A549 (cell line): ENCODE measurements at regions not wholly inside any gene's neighbourhood (a gene's known extent, or its start where the extent isn't known, plus 50 kb on each side); places are given as distances from the start of the nearest gene placed in this dataset.

ENCODE experiments used
- ATAC-seq, 2 experiments: fragments of 200-7000 bp in 1 of 2; fragments of >200 bp in 1 of 2; cut with Nextera tagmentation in 1 of 2; cut with Tn5 transposase in 1 of 2; 3 replicates each; pipeline versions ENCODE4 v1.8.0 to v1.9.1; 2018 to 2020; ENCODE audit warnings: mild to moderate bottlenecking in 1 of 2, moderate library complexity in 1 of 2
- CTCF ChIA-PET: fragments of 300-600 bp; sonication (Branson Sonifier 250); formaldehyde crosslinking; extraction: SDS; loops from one replicate; lab custom pipeline; 2021; ENCODE audit warnings: antibody characterized with exemption, inconsistent platforms; lab: Yijun Ruan, JAX
- POLR2A ChIA-PET: fragments of 350-600 bp; formaldehyde crosslinking; extraction: SDS; loops from one replicate; lab custom pipeline; 2021; ENCODE audit warnings: antibody characterized with exemption, inconsistent platforms; lab: Yijun Ruan, JAX
- DNase-seq, 2 experiments: peaks; one replicate each; pipeline versions ENCODE4 v3.0.0 to v3.0.0-alpha.2; 2011 to 2016; ENCODE audit warnings: low read depth in 1 of 2, low spot score in 1 of 2
- FAIRE-seq: peaks from 2 replicates; lab custom pipeline; 2011; peaks lifted over from hg19 to GRCh38; lab: Jason Lieb, UNC
- H3K27ac ChIP-seq, 2 experiments: fragments of >200 bp; sonication (Bioruptor Twin); formaldehyde crosslinking; 3 replicates each; pipeline ENCODE4 v1.5.1; 2016 to 2017
- H3K4me1 ChIP-seq: fragments of >200 bp; sonication (Bioruptor Twin); formaldehyde crosslinking; 3 replicates; pipeline ENCODE4 v1.6.1; 2016
- H3K4me2 ChIP-seq: fragments of >200 bp; sonication (Bioruptor Twin); formaldehyde crosslinking; 3 replicates; pipeline ENCODE4 v1.6.1; 2016
- H3K4me3 ChIP-seq: fragments of >200 bp; sonication (Bioruptor Twin); formaldehyde crosslinking; 3 replicates; pipeline ENCODE4 v1.5.1; 2016
- H3K9me3 ChIP-seq: fragments of >200 bp; sonication (Bioruptor Twin); formaldehyde crosslinking; 3 replicates; pipeline ENCODE4 v1.6.1; 2016
- BCL3 ChIP-seq: fragments of >200 bp; sonication (Bioruptor Twin); formaldehyde crosslinking; IDR thresholded peaks from 3 replicates; pipeline ENCODE4 v1.6.1; 2016
- CBX8 ChIP-seq: fragments of 200-600 bp; sonication (generic); IDR thresholded peaks from 2 replicates; pipeline ENCODE4 v1.6.1; 2016
- CEBPB ChIP-seq, 2 experiments: fragments of >200 bp in 1 of 2; sonication (Bioruptor Twin) in 1 of 2; formaldehyde crosslinking in 1 of 2; IDR thresholded peaks; 2 replicates each; pipeline ENCODE4 v1.6.1; 2012 to 2016
- CTCF ChIP-seq: fragments of >200 bp; sonication (Bioruptor Twin); formaldehyde crosslinking; IDR thresholded peaks from 3 replicates; pipeline ENCODE4 v1.5.1; 2016
- E2F6 ChIP-seq: IDR thresholded peaks from 2 replicates; pipeline ENCODE4 v1.6.1; 2012; ENCODE audit warnings: low read depth, borderline replicate concordance
- EHMT2 ChIP-seq: fragments of 200-600 bp; sonication (generic); IDR thresholded peaks from 2 replicates; pipeline ENCODE4 v1.6.1; 2016; ENCODE audit warnings: antibody characterized with exemption, low read depth, mild to moderate bottlenecking, moderate library complexity
- ELK1 ChIP-seq: fragments of 150-350 bp; IDR thresholded peaks from 2 replicates; pipeline ENCODE4 v1.6.1; 2014; ENCODE audit warnings: low read depth, mild to moderate bottlenecking, low read length
- HMGXB4 ChIP-seq: fragments of 250-450 bp; sonication (Bioruptor Pico); IDR thresholded peaks from 2 replicates; pipeline ENCODE4 v1.5.0; 2021; ENCODE audit warnings: mild to moderate bottlenecking, moderate library complexity, borderline replicate concordance
- HOXA7 ChIP-seq: fragments of 250-450 bp; sonication (Bioruptor Pico); IDR thresholded peaks from 2 replicates; pipeline ENCODE4 v1.5.0; 2020; ENCODE audit warnings: mild to moderate bottlenecking, moderate library complexity
- HOXB13 ChIP-seq: fragments of 250-450 bp; sonication (Bioruptor Pico); IDR thresholded peaks from 2 replicates; pipeline ENCODE4 v1.5.0; 2020; ENCODE audit warnings: low read depth, mild to moderate bottlenecking, moderate library complexity
- JUN ChIP-seq, 2 experiments: fragments of >200 bp; sonication (Bioruptor Twin); formaldehyde crosslinking; IDR thresholded peaks; 2 replicates in 1 of 2; 3 replicates in 1 of 2; pipeline ENCODE4 v1.6.1; 2016 to 2017
- MAFK ChIP-seq: fragments of 450-650 bp; IDR thresholded peaks from 2 replicates; pipeline ENCODE4 v1.6.1; 2014; ENCODE audit not compliant: partially characterized antibody
- MAZ ChIP-seq: fragments of 150-350 bp; IDR thresholded peaks from 2 replicates; pipeline ENCODE4 v1.6.1; 2014; ENCODE audit warnings: antibody characterized with exemption, low read depth, low read length, borderline replicate concordance
- NR3C1 ChIP-seq: fragments of >200 bp; sonication (Bioruptor Twin); formaldehyde crosslinking; IDR thresholded peaks from 3 replicates; pipeline ENCODE4 v1.6.1; 2017
- PBX3 ChIP-seq: IDR thresholded peaks from 2 replicates; pipeline ENCODE4 v1.6.1; 2012
- PHF8 ChIP-seq: fragments of 200-600 bp; sonication (generic); IDR thresholded peaks from 2 replicates; pipeline ENCODE4 v1.6.1; 2016; ENCODE audit warnings: low read depth, mild to moderate bottlenecking, antibody characterized with exemption, moderate library complexity, borderline replicate concordance
- RAD21 ChIP-seq, 2 experiments: fragments of >200 bp in 1 of 2; sonication (Bioruptor Twin) in 1 of 2; formaldehyde crosslinking in 1 of 2; IDR thresholded peaks in 1 of 2; conservative IDR thresholded peaks in 1 of 2; 2 replicates in 1 of 2; 3 replicates in 1 of 2; pipeline ENCODE4 v1.6.1; 2012 to 2018; ENCODE audit warnings: inconsistent platforms in 1 of 2
- RCOR1 ChIP-seq: fragments of 150-350 bp; IDR thresholded peaks from 2 replicates; pipeline ENCODE4 v1.6.1; 2014; ENCODE audit warnings: antibody characterized with exemption, low read length, low read depth
- RNF2 ChIP-seq: fragments of 200-600 bp; sonication (generic); IDR thresholded peaks from 2 replicates; pipeline ENCODE4 v1.6.1; 2016; ENCODE audit warnings: low read depth, mild to moderate bottlenecking, antibody characterized with exemption, moderate library complexity, borderline replicate concordance
- SMC3 ChIP-seq: fragments of >200 bp; sonication (Bioruptor Twin); formaldehyde crosslinking; IDR thresholded peaks from 3 replicates; pipeline ENCODE4 v1.6.1; 2018; ENCODE audit warnings: inconsistent platforms
- SREBF2 ChIP-seq: fragments of 450-650 bp; IDR thresholded peaks from 2 replicates; pipeline ENCODE4 v1.6.1; 2014; ENCODE audit warnings: mild to moderate bottlenecking, moderate library complexity
- USF2 ChIP-seq: fragments of 450-650 bp; IDR thresholded peaks from 2 replicates; pipeline ENCODE4 v1.6.1; 2014; ENCODE audit warnings: antibody characterized with exemption
- WGBS: methylation state at CpG from one replicate; pipeline ENCODE4 v1.1.6; 2017; ENCODE audit errors: missing lambda C conversion rate; 5-methylcytosine and 5-hydroxymethylcytosine counted together

- TF ChIP-seq HOXB13 (CRISPR knock-in tag): no peak
These were observed 327.7 kb downstream of the PTPRC start (continued) for GRCh38 chr1:198966519-198966918.

- Histone ChIP-seq H3K4me1 (no peaks in the 10 kb centered on the region), H3K27ac (no peak overlapping the region), H3K4me3 (no peak overlapping the region), H3K9me3 (no peaks in the 10 kb centered on the region), H3K4me2 (no peak overlapping the region)
- ChIA-PET CTCF (no interaction called here), POLR2A (no interaction called here)
- ATAC-seq (no peak), DNase-seq (no peak), FAIRE-seq (no peak)
- no peak for TF ChIP-seq RAD21 (conservative IDR thresholded peaks at IDR 0.05 in 1 of 2, IDR thresholded peaks at IDR 0.05 in 1 of 2)
- no peak for TF ChIP-seq MAZ
These were observed 328.7 kb downstream of the PTPRC start for GRCh38 chr1:198967566-198967965.

- CTCF ChIA-PET: interaction anchor here (0.6 kb wide), 1 partner anchor 8 kb away, joined by 3 read pairs; no protein-coding TSS in a partner anchor
- TF ChIP-seq HMGXB4: no peak
- TF ChIP-seq RCOR1: no peak
- TF ChIP-seq CBX8: no peak
- TF ChIP-seq EHMT2: no peak
- no peak for TF ChIP-seq HOXA7 (CRISPR knock-in tag)
- TF ChIP-seq BCL3: no peak
- TF ChIP-seq SREBF2: no peak
- TF ChIP-seq MAFK: no peak
These were observed 330.0 kb downstream of the PTPRC start for GRCh38 chr1:198968866-198969265.

GRCh38 chr1:198969981-198970380 is 331.1 kb downstream of the PTPRC start:
- no peak for FAIRE-seq
- ATAC-seq: no peak
- 47% methylated on average over 1 of the region's 1 CpG for WGBS
- TF ChIP-seq USF2 (no peak), SMC3 (no peak), PHF8 (no peak), PBX3 (no peak), EHMT2 (no peak), CTCF (no peak), BCL3 (no peak), NR3C1 (no peak), E2F6 (no peak), ELK1 (no peak), JUN (IDR thresholded peaks at IDR 0.05) (no peak), RNF2 (no peak), CEBPB (IDR thresholded peaks at IDR 0.05) (no peak), HOXA7 (CRISPR knock-in tag) (no peak)

More at GRCh38 chr1:198968866-198969265, 330.0 kb downstream of the PTPRC start:
- FAIRE-seq: no peak
- H3K27ac ChIP-seq: no peak overlapping the region
- no peak for ATAC-seq
- no peak overlapping the region for H3K4me3 ChIP-seq
- POLR2A ChIA-PET: no interaction called here
- no peaks in the 10 kb centered on the region for H3K9me3 ChIP-seq
- WGBS: 90% methylated on average over 2 of the region's 2 CpGs
- H3K4me2 ChIP-seq: no peak overlapping the region
- no peaks in the 10 kb centered on the region for H3K4me1 ChIP-seq
- DNase-seq: no peak

More at GRCh38 chr1:198969981-198970380, 331.1 kb downstream of the PTPRC start:
- DNase-seq: no peak
- Histone ChIP-seq H3K27ac (no peak overlapping the region), H3K4me3 (no peak overlapping the region), H3K4me1 (no peaks in the 10 kb centered on the region), H3K4me2 (no peak overlapping the region), H3K9me3 (no peaks in the 10 kb centered on the region)
- CTCF ChIA-PET: no interaction called here
- POLR2A ChIA-PET: no interaction called here
